ENCODE measurements at regions not wholly inside any gene's neighbourhood (a gene's known extent, or its start where the extent isn't known, plus 50 kb on each side); places are given as distances from the start of the nearest gene placed in this dataset.

GRCh38 chr12:65567820-65568219 is 256.5 kb upstream of the HMGA2 start:
- H3K4me3 ChIP-seq (replicated peaks in 1 of 4; ENCODE audit: control extremely low read depth in 1 of 4, insufficient read depth in 1 of 4, low read depth in 3 of 4, low read length in 4 of 4), result no peak overlapping the region
- TF ChIP-seq EZH2 (IDR thresholded peaks at IDR 0.05; ENCODE audit: low read length, missing control alignments), result no peak
- no peak for TF ChIP-seq CTCF (conservative IDR thresholded peaks at IDR 0.05 in 1 of 2, IDR thresholded peaks at IDR 0.05 in 1 of 2; ENCODE audit: low read depth in 1 of 2, low read length in 2 of 2)
- no peak for DNase-seq (ENCODE audit: low read depth in 2 of 2)
- H2AFZ ChIP-seq (ENCODE audit: low read length), result no peak overlapping the region
- no peaks in the 10 kb centered on the region for H4K20me1 ChIP-seq (ENCODE audit: control insufficient read depth, extremely low read depth, insufficient read depth, low read length)
- H3K9ac ChIP-seq (ENCODE audit: insufficient read depth, low read length), result no peak overlapping the region
- H3K36me3 ChIP-seq (ENCODE audit: control insufficient read depth, insufficient read depth, low read length), result no peaks in the 10 kb centered on the region
- H3K4me2 ChIP-seq (ENCODE audit: extremely low read depth, insufficient read depth, low read length), result no peak overlapping the region
- peaks cover 12% of the 10 kb centered on the region for H3K4me1 ChIP-seq (ENCODE audit: control insufficient read depth, extremely low read depth, insufficient read depth, low read length)
- H3K27ac ChIP-seq (ENCODE audit: insufficient read depth, low read length), result no peak overlapping the region
- H3K79me2 ChIP-seq (ENCODE audit: control insufficient read depth, insufficient read depth, low read length), result no peaks in the 10 kb centered on the region
- no peaks in the 10 kb centered on the region for H3K9me3 ChIP-seq (ENCODE audit: control insufficient read depth, insufficient read depth, low read depth, low read length)
- no peaks in the 10 kb centered on the region for H3K27me3 ChIP-seq (ENCODE audit: control insufficient read depth, insufficient read depth, low read length)

DNA sequence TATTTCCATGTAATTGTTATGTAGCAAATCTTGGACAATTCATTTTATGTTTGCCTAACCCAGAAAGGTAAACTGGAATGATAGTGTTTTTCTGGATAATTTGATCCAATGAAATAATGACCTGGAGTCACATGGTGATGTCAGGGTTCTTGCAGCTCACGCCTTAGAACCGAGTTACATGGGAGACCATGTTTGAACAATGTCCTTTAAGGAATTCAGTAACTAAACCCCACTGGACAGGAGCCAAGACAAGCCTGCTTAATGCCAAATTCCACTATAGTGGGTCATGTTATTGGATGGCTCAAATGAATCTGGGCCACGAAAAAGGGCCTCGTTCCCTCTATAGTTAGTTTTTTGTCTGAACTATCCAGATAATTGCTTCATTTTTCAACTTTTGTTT is 255.8 kb upstream of the HMGA2 start:
- H3K4me2 ChIP-seq (ENCODE audit: extremely low read depth, insufficient read depth, low read length), result no peak overlapping the region
- no peak overlapping the region for H3K9ac ChIP-seq (ENCODE audit: insufficient read depth, low read length)
- H3K4me1 ChIP-seq (ENCODE audit: control insufficient read depth, extremely low read depth, insufficient read depth, low read length), result peaks cover 12% of the 10 kb centered on the region
- H4K20me1 ChIP-seq (ENCODE audit: control insufficient read depth, extremely low read depth, insufficient read depth, low read length), result no peaks in the 10 kb centered on the region
- H3K4me3 ChIP-seq (replicated peaks in 1 of 4; ENCODE audit: control extremely low read depth in 1 of 4, insufficient read depth in 1 of 4, low read depth in 3 of 4, low read length in 4 of 4), result no peak overlapping the region
- DNase-seq (ENCODE audit: low read depth in 2 of 2), result peak; percentile 87 to 89
- no peaks in the 10 kb centered on the region for H3K9me3 ChIP-seq (ENCODE audit: control insufficient read depth, insufficient read depth, low read depth, low read length)
- TF ChIP-seq CTCF (conservative IDR thresholded peaks at IDR 0.05 in 1 of 2, IDR thresholded peaks at IDR 0.05 in 1 of 2; ENCODE audit: low read depth in 1 of 2, low read length in 2 of 2) (no peak), EZH2 (IDR thresholded peaks at IDR 0.05; ENCODE audit: low read length, missing control alignments) (no peak)
- H2AFZ ChIP-seq (ENCODE audit: low read length), result no peak overlapping the region
- no peaks in the 10 kb centered on the region for H3K36me3 ChIP-seq (ENCODE audit: control insufficient read depth, insufficient read depth, low read length)
- no peaks in the 10 kb centered on the region for H3K27me3 ChIP-seq (ENCODE audit: control insufficient read depth, insufficient read depth, low read length)
- H3K79me2 ChIP-seq (ENCODE audit: control insufficient read depth, insufficient read depth, low read length), result no peaks in the 10 kb centered on the region
- no peak overlapping the region for H3K27ac ChIP-seq (ENCODE audit: insufficient read depth, low read length)

DNA sequence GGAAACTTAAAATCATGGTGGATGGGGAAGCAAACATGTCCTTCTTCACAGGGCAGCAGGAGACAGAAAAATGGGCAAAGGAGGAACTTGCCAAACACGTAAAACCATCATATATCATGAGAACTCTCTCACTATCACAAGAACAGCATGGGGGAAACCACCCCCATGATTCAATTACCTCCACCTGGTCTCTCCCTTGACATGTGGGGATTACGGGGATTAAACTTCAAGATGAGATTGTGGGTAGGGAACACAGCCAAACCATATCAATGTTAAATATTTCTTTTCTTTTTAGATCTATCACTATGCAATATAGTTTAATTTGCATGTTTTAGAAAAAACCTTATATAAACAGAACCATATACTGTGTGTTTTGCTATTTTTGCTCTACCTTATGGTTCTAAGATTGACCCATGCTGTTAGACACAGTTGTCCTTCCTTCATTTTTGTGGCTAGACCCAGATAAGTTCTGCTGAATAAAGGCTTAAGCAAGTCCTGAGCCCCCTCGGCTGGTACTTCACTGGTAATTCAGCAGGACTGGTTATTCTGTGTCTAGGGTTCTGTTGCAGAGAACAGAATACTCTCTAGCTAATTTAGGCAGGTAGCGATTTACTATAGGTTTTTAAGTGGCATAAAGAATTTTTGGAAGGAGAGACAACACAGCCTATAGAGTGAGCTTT is 253.7 kb upstream of the HMGA2 start:
- Histone ChIP-seq H3K36me3 (ENCODE audit: control insufficient read depth, insufficient read depth, low read length) (no peaks in the 10 kb centered on the region), H4K20me1 (ENCODE audit: control insufficient read depth, extremely low read depth, insufficient read depth, low read length) (no peaks in the 10 kb centered on the region), H3K4me1 (ENCODE audit: control insufficient read depth, extremely low read depth, insufficient read depth, low read length) (no peaks in the 10 kb centered on the region), H3K4me3 (replicated peaks in 1 of 4; ENCODE audit: control extremely low read depth in 1 of 4, insufficient read depth in 1 of 4, low read depth in 3 of 4, low read length in 4 of 4) (no peak overlapping the region), H3K27ac (ENCODE audit: insufficient read depth, low read length) (no peak overlapping the region), H3K4me2 (ENCODE audit: extremely low read depth, insufficient read depth, low read length) (no peak overlapping the region), H3K27me3 (ENCODE audit: control insufficient read depth, insufficient read depth, low read length) (no peaks in the 10 kb centered on the region), H3K79me2 (ENCODE audit: control insufficient read depth, insufficient read depth, low read length) (no peaks in the 10 kb centered on the region), H3K9ac (ENCODE audit: insufficient read depth, low read length) (no peak overlapping the region), H3K9me3 (ENCODE audit: control insufficient read depth, insufficient read depth, low read depth, low read length) (no peaks in the 10 kb centered on the region), H2AFZ (ENCODE audit: low read length) (no peak overlapping the region)
- TF ChIP-seq CTCF (conservative IDR thresholded peaks at IDR 0.05 in 1 of 2, IDR thresholded peaks at IDR 0.05 in 1 of 2; ENCODE audit: low read depth in 1 of 2, low read length in 2 of 2) (no peak), EZH2 (IDR thresholded peaks at IDR 0.05; ENCODE audit: low read length, missing control alignments) (no peak)
- no peak for DNase-seq (ENCODE audit: low read depth in 2 of 2)

Data from fibroblast of lung (primary cell).